T-helper 2 cell (primary cell): ENCODE measurements at regions not wholly inside any gene's neighbourhood (a gene's known extent, or its start where the extent isn't known, plus 50 kb on each side); places are given as distances from the start of the nearest gene placed in this dataset.

Experiments used
- DNase-seq, 5 experiments: peaks; one replicate each; pipeline versions ENCODE4 v3.0.0 to v3.0.0-alpha.2; 2012 to 2022

DNA sequence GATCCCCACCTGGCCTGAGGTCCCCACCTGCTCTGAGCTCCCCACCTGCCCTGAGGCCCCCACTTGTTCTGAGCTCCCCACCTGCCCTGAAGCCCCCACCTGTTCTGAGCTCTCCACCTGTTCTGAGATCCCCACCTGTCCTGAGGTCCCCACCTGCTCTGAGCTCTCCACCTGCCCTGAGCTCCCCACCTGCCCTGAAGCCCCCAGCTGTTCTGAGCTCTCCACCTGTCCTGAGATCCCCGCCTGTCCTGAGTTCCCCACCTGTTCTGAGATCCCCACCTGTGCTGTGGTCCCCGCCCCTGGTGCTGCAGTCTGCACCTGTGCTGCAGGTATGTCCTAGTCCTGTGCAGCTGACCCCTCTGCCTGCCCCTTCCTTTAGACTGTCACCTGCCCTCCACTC is 561.6 kb downstream of the TCERG1L start:
- DNase-seq: no peak

DNA sequence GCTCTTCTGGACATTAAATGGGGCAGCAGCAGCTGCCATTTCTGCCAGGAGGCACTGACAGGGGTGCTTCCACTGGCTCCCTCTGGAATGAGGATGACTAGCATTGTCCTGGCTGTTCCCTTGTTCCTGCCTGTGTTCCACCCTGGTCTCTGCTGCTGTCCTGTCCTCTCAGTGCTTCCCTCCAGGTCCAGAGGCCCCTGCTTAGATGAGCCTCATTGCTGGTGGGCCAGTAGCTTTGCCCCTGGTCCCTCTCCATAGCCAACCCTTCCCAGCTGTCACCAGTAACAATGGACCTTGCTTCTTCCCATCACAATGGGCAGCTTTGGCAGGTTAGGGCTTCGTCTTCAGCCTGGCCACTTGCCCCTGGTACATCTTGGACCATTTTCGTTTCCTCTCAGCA is 561.1 kb downstream of the TCERG1L start:
- DNase-seq: no peak

DNA sequence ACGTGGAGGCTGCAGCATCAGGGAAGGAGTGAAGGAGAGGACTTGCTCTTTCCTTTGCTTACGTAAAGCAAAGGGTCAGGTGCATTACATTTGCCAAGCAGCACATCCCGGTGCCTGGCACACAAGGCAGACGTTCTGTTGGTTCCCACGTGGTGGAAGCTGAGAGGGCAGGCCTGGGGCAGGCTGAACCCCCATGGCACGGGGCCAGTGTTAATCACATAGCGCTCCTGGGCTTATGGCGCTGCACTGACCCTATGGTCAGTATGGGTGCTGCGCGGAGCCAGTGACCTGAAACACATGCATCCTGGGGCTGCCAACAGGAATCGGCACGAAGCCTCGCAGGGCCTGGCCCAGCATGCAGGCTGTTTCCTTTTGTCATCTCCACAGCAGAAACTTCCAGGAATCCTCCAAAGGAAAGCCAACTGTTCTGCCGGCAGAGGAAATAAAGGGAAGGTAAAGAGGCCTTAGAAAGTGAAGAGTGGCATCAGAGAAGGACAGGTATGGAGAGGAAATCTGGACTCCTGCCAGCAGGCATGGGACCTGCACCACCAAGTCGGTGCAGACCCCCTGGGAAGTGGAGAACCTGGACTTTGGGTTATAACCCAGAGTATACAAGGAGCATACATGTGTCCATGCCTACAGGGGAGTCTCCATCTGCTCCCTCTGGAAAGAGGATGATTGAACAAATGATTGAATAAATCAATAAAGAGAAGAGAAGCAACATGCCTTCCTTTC is 560.2 kb downstream of the TCERG1L start:
- no peak for DNase-seq

DNA sequence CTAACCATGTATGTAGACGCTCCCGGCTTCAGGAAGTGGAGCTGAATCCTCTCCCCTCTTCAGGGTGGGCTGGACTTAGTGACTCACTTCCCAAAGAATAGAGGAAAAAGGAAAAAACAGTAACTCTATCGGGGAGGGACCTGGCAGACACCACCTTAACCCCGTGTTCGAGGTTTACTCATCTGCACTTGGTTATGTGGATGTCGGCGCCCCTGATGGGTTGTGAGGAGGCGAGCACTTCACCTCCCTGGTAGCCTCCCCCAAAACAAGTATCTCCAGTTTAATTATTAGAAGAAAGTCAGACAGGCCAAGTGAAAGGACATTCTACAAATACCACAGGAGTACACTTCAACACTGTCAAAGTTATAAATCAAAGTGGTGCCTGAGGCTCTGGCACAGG is 559.7 kb downstream of the TCERG1L start:
- DNase-seq: no peak

DNA sequence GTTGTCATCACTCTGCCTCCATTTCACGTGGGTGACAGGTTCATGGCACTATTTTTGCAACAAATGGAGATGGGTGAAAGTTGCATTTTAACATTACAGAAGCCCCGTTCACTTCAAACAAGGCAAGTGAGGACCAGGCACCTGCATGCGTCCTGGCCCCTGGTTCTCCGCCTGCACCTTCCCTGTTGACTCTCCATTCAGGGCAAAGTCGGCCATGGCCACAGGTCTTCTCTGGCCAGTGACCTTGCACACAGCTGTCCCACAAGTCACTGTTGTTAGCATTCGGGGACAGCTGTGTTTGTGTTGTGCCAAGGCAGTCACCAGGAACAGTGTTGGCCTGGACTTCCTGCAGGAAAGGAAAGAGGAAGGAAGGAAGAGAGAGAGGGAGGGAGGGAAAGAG is 554.9 kb downstream of the TCERG1L start:
- DNase-seq: no peak

DNA sequence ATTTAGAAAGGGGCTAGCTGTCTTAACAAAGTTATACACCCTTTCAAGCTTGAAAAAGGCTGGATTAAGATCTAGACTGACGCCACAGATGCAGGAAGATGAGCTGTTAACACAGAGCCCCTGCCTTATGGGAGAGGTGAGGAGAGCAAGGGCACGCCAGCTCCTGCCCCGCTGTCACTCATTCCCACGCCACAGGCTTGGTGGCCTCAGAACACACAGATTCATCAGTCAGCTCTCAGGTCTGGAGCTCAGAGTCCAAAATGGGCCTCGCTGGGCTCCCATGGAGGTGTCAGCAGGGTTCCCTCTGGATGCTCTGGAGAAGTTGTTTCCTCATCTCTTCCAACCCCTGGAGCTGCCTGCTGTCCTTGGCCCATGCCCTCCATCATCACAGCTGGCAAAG is 554.2 kb downstream of the TCERG1L start:
- no peak for DNase-seq

DNA sequence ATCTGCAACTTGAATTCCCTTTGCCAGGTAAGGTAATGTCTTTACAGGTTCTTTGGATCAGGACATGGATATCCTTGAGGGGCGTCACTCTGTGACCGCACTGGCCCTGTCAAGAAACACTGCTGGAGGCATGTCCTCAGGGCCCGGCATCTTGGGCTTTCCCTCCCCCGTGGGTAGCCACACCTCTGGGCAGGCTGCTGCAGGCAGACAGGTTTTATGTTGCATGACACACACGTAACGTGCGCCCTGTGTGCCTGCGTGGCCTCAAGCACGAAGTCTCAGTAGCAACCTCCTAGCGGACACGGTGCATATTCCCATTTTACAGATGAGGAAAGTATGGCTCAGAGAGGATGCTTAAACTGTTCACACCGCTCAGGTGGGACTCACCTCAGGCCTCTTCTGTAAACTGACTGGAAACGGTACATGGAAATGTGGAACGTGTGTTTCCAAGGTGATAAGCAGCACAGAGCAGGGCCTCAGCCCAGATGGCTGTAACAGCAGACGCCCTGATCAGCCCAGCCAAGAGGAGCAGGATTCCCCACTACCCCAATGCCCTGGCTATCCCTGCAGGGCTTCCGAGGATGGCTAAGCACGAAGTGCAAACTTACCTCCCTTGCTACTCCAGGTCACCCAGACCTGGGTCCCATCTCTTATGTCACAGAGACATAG is 553.6 kb downstream of the TCERG1L start:
- no peak for DNase-seq

DNA sequence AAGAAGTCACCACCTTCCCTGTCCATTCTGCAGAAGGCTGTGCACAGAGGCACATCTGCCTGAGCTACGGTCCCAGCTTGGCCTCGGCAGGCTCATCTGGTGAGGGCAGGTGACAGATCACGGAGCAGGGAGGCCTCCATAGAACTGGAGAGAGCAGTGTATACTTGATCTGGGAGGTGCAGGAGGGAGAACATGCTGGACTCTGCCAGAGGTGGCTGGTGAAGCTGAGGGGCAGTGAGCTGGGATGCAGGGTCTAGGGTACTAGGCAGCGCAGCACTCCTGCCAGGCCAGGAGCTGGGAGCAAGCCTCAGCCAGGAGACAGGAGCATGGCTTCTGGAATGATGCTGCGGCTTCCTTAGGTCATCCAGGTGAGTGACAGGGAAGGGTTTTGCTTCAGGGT is 553.0 kb downstream of the TCERG1L start:
- no peak for DNase-seq

DNA sequence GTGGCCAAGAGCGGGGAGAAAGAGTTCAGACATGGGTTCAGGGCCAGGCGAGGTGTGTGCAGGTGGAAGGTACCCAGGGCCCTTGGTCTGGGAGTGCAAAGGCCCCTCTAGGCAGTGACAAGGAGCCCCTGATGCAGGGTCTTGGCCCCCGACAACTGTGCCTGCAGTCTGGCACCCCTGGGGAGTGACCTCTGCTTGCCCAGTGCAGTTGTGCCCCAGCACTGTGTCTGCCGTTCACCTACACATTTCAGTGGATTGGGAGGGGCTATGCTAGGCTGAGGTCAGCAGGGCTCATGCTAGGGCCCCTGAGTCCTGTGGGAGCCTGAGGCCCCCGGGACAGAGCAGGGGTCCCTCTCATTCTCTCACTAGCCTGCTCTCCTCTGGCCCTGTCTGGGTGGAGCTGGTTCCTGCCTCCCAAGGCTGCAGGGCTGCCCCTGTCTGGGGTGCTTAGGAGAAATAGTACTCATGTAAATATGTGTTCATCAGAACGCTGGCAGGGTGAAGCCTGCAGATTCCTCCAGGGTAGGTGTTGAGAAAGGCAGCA is 550.4 kb downstream of the TCERG1L start:
- no peak for DNase-seq

DNA sequence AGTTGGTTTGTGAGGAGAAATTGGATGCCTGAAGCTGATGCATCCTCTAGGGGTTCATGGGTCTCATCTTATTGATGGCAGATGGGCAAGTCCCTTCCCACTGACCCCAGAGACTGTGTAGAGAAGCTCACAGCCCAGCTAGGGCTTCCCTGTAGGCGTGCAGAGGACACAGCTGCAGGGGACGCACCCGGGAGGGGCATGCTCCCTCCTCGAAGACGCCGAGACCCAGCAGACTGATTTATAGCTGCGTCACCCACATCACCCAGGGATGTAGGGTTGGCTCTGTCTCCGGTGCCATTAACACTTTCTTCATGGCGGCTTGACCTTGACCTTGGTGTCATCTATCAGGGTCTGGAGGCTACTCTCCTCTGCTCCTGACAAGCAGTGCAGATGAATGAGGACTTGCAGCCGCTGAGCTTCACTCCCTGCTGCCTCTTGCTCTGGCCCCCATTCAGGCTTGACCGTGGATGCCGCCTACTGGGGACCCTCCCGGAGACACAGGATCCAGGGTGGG is 549.7 kb downstream of the TCERG1L start:
- DNase-seq: no peak

DNA sequence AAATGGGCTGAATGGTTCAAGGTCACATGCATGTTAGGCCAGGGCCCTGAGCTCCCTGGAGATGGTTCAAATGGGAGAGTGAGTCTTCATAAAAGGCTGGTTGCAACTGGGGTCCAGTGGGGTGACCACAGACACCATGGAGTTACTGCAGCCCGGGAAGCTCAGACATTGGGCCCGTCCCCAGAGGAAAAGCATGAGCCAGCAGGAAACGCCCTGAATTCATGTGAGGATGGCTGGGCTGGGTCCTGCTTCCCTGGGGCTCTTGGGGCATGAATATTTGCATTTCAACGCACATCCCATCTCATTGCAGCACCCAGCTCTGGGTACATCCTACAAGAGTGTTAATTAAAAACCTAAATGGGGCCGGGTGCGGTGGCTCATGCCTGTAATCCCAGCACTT is 549.0 kb downstream of the TCERG1L start:
- no peak for DNase-seq

DNA sequence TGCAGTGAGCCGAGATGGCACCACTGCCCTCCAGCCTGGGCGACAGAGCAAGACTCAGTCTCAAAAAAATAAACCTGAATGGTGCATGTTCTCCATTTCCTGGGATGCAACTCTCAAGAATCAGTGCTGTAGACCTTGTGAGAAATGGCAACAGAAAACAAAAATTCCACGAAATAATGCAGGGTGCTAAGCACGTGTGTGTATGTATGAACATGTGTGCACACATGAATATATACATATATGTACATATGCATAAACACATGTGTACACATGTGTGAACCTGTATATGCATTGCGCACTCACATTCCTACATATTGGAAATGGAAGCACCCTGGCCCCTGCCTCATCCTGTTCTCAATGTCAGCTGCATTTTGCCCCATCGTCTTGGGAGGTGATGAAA is 548.5 kb downstream of the TCERG1L start:
- no peak for DNase-seq

DNA sequence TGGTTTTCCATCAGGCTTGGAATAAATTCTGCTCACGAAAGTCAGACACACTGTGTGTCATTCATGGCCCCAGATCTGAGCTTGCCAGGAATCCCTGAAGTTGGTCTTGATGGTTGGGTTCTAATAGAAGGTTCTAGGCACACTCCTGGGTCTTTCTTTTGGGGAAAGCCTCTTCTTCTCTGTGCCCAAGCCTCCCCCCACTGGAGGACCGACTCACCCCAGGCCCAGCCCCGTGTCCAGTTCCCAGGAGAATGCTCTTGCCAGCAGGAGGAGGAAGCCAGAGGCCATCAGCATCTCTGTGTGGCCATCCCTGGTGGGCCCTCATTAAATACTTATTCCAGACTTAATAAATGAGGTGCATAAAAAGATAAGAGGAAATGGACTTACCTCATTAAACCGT is 548.0 kb downstream of the TCERG1L start:
- DNase-seq: no peak

DNA sequence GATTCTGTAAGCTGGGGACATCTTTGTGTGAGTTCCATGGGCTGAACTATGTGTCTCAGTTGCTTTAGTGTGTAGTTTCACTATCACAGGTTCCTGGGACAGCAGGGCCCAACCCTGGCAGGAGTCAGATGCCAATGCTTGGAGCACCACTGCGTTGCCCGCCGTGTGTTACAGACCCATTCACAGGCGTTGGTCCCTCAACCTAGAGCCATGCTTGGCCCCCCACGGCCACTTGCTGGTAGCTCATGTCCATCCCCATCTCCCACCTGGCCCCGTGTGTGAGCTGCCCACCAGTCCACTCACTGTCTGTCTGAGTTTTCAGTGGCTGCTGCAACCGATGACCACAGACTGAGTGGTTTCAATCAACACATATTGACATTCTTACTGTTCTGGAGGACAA is 546.9 kb downstream of the TCERG1L start:
- no peak for DNase-seq

DNA sequence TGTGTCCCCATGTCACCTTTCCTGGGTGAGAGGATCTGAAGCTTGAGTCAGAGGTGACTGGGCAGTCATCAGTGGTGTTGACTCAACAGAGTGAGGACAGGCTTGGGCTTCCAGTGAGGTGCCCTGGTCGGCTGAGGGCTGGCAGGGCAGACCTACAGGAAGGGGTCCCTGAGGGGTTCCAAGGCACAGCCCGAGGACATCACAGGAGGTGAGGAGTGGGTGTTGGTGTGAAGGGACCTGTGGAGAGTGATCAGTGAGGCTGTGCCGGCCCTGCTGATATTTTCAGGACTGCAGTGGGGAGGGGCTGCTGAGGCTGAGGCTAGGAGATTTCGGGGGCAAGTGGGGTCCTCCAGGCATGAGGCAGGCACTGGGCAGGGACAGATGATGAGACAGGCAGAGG is 545.5 kb downstream of the TCERG1L start:
- DNase-seq: no peak

DNA sequence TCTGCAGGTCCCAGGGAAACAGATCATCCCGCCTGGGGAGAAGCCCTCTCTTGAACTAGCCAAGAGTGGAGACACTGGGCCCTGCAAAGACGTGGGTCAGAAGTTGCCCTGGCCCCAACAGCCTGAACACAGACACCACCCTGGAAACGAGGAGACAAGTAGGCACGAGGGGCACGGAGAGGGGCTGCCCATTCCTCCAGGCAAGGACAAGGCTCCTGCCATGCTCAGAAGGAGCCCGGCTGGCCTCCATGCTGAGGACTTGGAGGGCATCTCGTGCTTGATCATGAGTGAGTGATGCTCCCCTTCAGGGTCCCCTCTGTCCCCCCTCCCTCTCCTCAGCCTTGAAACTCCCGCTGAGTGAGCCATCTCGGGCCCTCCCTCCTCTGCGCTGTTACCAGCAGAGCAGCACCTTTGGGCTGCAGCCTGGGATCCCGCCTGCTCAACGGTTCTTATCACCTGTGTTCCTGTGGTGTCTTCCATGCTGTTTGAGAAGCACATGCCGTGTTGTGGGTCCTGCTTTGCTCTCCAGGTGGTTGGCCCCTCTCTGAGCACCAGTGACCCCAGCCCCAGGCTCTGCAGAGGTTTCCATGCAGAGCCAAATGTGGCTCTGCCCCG is 544.3 kb downstream of the TCERG1L start:
- DNase-seq: no peak

DNA sequence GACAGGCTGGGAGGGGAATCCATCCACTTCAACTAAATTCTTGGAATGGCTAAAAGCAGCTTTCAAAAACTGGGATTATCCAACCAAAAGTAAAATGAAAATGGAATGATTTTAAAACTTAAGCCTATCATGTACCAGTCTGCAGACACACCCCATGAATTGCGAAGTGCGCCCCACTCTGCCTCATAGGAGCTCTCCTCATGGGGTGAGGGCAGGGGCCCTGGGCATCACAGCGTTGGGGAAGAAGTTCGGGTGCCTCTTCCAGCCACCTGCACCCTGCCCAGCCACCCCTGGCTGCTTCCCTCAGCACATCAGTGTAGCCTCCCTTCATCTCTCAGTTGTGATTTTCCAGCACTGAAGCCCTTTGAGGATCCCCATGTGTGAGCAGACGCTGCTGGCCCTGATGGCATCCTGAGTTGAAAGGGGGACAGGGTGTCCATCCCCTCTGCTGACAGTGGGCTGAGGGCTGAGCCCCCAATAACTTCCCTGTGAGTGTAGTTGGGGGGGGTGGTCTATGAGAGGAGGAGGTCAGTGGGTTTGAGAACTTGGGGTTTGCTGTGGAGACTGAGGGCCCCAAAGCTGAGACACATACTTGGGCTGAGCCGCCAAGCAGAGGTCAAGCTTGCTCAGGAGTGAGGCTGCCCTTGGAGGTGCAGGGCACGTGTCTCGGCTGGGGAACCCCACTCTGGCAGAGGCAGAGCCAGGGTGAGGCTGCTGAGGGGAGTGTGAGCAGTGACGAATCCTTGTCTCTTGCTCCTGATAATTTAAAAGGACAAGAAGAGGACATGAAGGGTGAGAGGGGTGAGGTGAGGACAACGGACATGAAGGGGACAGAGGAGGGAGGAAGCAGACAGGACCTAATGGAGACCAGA is 542.1 kb downstream of the TCERG1L start:
- DNase-seq: no peak

DNA sequence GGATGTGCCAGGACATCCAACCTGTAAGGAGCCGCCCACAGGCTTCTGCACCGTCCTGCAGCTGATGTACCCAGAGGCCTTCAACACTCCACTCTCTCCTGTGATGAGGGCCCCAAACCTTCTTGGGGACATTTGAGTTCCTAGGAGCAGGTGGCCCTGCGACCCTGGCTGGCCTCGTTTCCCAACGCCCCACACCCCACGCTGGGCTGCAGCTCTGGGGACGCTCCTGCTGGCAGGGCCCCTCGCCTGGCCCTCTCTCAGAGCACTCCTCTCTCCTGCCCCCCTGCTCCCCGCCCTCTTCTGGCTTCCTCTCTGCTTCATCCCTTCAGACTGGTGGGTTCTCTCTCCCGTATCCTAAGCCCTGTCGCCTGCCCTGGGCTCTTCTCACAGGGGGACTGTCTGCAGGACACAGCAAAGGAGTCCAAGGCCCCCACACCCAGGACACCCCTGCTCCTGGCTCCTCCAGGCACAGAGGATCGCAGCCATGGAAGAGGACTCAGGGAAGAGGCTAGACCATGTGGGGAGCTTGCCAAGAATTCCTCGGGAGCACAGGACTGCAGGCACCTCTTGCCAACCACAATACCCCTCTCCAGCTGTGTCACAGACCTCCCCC is 541.4 kb downstream of the TCERG1L start:
- no peak for DNase-seq

DNA sequence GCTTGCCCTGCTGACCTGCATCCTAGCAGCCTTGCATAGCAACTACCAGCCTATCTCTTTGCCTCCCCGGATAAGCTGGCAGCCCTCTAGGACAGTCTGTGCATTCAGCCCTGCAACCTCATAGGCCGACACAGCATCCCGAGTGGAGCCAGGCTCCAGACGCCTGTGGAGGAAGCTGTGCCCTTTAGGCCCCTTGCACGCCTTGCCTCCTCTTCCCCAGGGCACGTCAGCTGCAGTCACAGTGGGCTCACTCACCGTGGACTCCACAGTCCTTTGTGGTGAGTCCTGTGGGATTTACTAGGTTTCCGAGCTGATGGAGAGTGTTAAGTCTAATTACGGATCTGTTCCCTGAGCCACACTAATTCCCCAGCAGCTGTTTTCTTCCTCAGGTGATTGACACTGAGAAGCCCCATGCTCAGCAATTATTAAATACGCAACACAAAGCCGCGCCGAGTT is 540.0 kb downstream of the TCERG1L start:
- no peak for DNase-seq

DNA sequence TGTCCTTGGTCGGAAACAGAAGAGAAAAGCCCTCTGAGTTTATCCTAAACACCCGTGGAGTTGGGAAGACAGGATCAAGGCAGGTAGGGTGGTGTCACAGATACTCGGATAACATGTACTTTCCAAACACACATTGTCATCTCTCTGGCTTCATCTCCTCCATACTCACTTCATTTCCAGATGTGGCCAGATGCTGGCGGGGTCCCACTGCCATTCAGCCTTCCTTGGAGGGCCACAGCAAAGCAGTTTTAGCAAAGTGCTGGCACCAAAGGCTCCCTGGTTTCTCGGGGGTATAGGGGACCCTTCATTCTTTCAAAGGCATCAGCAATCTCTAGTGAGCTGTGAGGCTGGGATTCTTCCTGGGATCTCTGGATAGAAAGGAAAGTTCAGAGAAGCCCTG is 539.5 kb downstream of the TCERG1L start:
- DNase-seq: no peak

DNA sequence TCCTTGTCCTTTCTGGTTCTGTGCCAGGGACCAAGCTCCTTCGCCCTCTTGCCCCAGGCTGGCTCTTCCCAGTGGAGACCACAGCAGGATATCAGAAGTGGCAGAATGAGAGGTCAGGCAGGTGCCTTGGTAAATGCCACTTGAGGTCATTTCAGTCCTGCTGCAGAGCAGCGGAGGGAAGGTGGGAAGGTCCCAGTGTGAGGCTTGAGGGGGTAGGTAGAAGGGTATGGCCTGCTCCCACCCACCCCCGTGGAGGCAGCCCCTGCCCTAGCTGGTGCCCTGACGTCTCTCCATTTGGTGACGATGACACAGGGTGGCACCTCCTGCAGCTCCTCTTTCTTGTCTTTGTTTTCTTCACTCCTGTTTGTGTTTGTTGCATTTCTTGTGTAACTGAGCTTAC is 538.8 kb downstream of the TCERG1L start:
- no peak for DNase-seq

DNA sequence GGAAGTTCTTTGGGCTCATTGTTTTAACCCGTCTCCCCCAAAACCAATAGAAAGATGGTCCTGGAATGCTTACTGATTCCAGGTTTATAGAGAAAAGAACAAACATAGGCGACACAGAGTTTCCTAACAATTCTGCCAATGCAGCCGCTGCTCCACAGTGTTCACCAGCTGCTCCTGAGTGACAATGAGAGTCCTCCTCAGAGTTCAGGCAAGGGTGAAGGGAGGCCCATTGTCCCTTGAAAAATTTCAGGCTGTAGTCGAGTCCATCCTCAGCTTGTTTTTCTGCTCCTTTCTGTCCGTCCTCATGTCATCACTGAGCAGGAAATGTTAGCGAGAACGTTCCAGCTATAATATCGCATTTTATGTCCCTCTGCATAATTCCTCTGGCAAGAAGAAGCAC is 537.6 kb downstream of the TCERG1L start:
- DNase-seq: no peak
